Neuronal stem cell (in vitro differentiated cells): ENCODE measurements at regions not wholly inside any gene's neighbourhood (a gene's known extent, or its start where the extent isn't known, plus 50 kb on each side); places are given as distances from the start of the nearest gene placed in this dataset.

Source experiments
- DNase-seq: peaks from one replicate; pipeline ENCODE4 v3.0.0-alpha.2; 2013; ENCODE audit warnings: low spot score
- H2AFZ ChIP-seq: one replicate; pipeline ENCODE4 v1.6.1; 2013; ENCODE audit warnings: mild to moderate bottlenecking, low read length, inconsistent platforms
- H2AK5ac ChIP-seq: 2 replicates; pipeline ENCODE4 v1.6.1; 2013; ENCODE audit warnings: low read depth, mild to moderate bottlenecking, inconsistent platforms, low read length, moderate library complexity, mixed read lengths
- H2BK120ac ChIP-seq: 2 replicates; pipeline ENCODE4 v1.6.1; 2013; ENCODE audit warnings: low read depth, mild to moderate bottlenecking, inconsistent platforms, low read length, moderate library complexity, mixed read lengths
- H2BK12ac ChIP-seq: one replicate; pipeline ENCODE4 v1.6.1; 2013; ENCODE audit warnings: low read length, inconsistent platforms
- H2BK15ac ChIP-seq: 2 replicates; pipeline ENCODE4 v1.6.1; 2013; ENCODE audit warnings: mild to moderate bottlenecking, low read length, inconsistent platforms, mixed read lengths
- H2BK5ac ChIP-seq: one replicate; pipeline ENCODE4 v1.6.1; 2013; ENCODE audit warnings: inconsistent platforms, mild to moderate bottlenecking, low read length, moderate library complexity
- H3K14ac ChIP-seq: one replicate; pipeline ENCODE4 v1.6.1; 2013; ENCODE audit warnings: low read length, inconsistent platforms
- H3K18ac ChIP-seq: 2 replicates; pipeline ENCODE4 v1.6.1; 2013; ENCODE audit warnings: low read length, inconsistent platforms
- H3K23ac ChIP-seq: 2 replicates; pipeline ENCODE4 v1.6.1; 2013; ENCODE audit warnings: low read depth, mild to moderate bottlenecking, mixed read lengths, low read length, inconsistent platforms; ENCODE audit not compliant: poor library complexity
- H3K27ac ChIP-seq: replicated peaks from 3 replicates; pipeline ENCODE4 v1.5.1; 2013; ENCODE audit warnings: low read length, inconsistent platforms
- H3K27me3 ChIP-seq, 3 experiments: 2 replicates each; pipeline ENCODE4 v1.6.1; 2013; ENCODE audit warnings: low read length in 3 of 3, mild to moderate bottlenecking in 2 of 3, inconsistent platforms in 1 of 3, low read depth in 1 of 3, mixed read lengths in 1 of 3, moderate library complexity in 1 of 3; ENCODE audit not compliant: control insufficient read depth in 3 of 3, insufficient read depth in 3 of 3
- H3K36me3 ChIP-seq, 2 donors: replicated peaks in 1 of 2; 2 replicates each; pipeline ENCODE4 v1.6.1; 2013; ENCODE audit warnings: low read length in 2 of 2; ENCODE audit not compliant: control insufficient read depth in 2 of 2, insufficient read depth in 2 of 2
- H3K4ac ChIP-seq: 2 replicates; pipeline ENCODE4 v1.6.1; 2013; ENCODE audit warnings: inconsistent platforms, mild to moderate bottlenecking, low read length, moderate library complexity
- H3K4me1 ChIP-seq, 2 donors: 1 replicate in 1 of 2; 2 replicates in 1 of 2; pipeline ENCODE4 v1.6.1; 2013; ENCODE audit warnings: low read length in 2 of 2, low read depth in 1 of 2; ENCODE audit not compliant: control insufficient read depth in 2 of 2, insufficient read depth in 1 of 2
- H3K4me2 ChIP-seq: one replicate; pipeline ENCODE4 v1.6.1; 2013; ENCODE audit warnings: mild to moderate bottlenecking, low read length, inconsistent platforms; ENCODE audit not compliant: insufficient read depth, poor library complexity, severe bottlenecking
- H3K4me3 ChIP-seq, 2 donors: 2 replicates each; pipeline ENCODE4 v1.5.1; 2013; ENCODE audit warnings: low read length in 2 of 2, mild to moderate bottlenecking in 2 of 2, inconsistent platforms in 1 of 2, moderate library complexity in 1 of 2
- H3K79me1 ChIP-seq: one replicate; pipeline ENCODE4 v1.6.1; 2013; ENCODE audit warnings: low read depth, mild to moderate bottlenecking, inconsistent platforms, low read length, moderate library complexity
- H3K9ac ChIP-seq: one replicate; pipeline ENCODE4 v1.6.1; 2013; ENCODE audit warnings: mild to moderate bottlenecking, low read depth, low read length, inconsistent platforms; ENCODE audit not compliant: poor library complexity
- H3K9me3 ChIP-seq, 2 donors: replicated peaks in 1 of 2; 2 replicates each; pipeline versions ENCODE3 to v1.6.1; 2013; ENCODE audit warnings: low read length in 2 of 2, mild to moderate bottlenecking in 2 of 2, inconsistent platforms in 1 of 2, low read depth in 1 of 2, mixed read lengths in 1 of 2, moderate library complexity in 1 of 2; ENCODE audit not compliant: control insufficient read depth in 2 of 2, insufficient read depth in 1 of 2
- H4K8ac ChIP-seq: one replicate; pipeline ENCODE4 v1.6.1; 2013; ENCODE audit warnings: low read depth, mild to moderate bottlenecking, inconsistent platforms, low read length, moderate library complexity
- H4K91ac ChIP-seq: one replicate; pipeline ENCODE4 v1.6.1; 2013; ENCODE audit warnings: low read length, low read depth, mild to moderate bottlenecking, inconsistent platforms; ENCODE audit not compliant: poor library complexity
- WGBS, 2 donors: extraction: QIAGEN DNeasy Blood & Tissue Kit; methylation state at CpG; one replicate each; pipeline ENCODE4 v1.1.7; 2013; ENCODE audit warnings: missing lambda C conversion rate in 2 of 2, mixed read lengths in 1 of 2; ENCODE audit not compliant: insufficient read length in 2 of 2, insufficient replicate concordance in 1 of 2; ENCODE audit errors: extremely low coverage in 2 of 2; 5-methylcytosine and 5-hydroxymethylcytosine counted together

- H3K27ac ChIP-seq, result no peak overlapping the region
- no peak overlapping the region for H4K91ac ChIP-seq
- no peak overlapping the region for H3K9ac ChIP-seq
- H3K4ac ChIP-seq, result no peak overlapping the region
- no peak overlapping the region for H2BK120ac ChIP-seq
- no peak overlapping the region for H3K4me3 ChIP-seq
- no peak overlapping the region for H4K8ac ChIP-seq
- H3K4me1 ChIP-seq, result no peaks in the 10 kb centered on the region
- H3K14ac ChIP-seq, result no peak overlapping the region
- no peaks in the 10 kb centered on the region for H3K27me3 ChIP-seq
- no peak overlapping the region for H2BK5ac ChIP-seq
- no peak overlapping the region for H3K23ac ChIP-seq
- H3K79me1 ChIP-seq, result no peaks in the 10 kb centered on the region
- no peak overlapping the region for H3K4me2 ChIP-seq
- H2AFZ ChIP-seq, result no peak overlapping the region
- H2BK12ac ChIP-seq, result no peak overlapping the region
- no peak for DNase-seq
- H3K36me3 ChIP-seq, result no peaks in the 10 kb centered on the region
- no peak overlapping the region for H2BK15ac ChIP-seq
- H3K18ac ChIP-seq, result no peak overlapping the region
- H3K9me3 ChIP-seq, result no peaks in the 10 kb centered on the region
- WGBS, 2 donors, result no CpG with 5 or more reads among the region's 1 CpG
- H2AK5ac ChIP-seq, result no peak overlapping the region
Measured at GRCh38 chr6:156080371-156080770, 624.7 kb upstream of the NOX3 start.

DNA sequence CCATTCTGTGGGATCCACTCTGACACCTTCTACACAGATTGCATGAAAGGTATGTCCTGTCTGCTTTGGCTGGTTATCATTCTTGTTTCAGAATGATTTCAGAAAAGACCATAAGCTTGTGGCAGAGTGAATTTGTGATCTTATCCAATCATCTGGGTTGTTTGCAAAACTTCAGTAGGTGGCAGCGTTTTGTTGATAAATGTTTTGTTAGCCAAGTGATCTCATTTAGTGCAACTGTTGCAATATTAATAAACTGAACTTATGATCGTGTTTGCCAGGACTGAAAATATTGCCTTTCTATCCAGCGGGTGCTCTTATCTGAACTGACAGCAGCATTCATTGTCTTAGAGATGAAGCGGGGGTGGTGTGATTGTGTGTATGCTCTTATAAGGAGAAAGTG is 613.2 kb upstream of the NOX3 start:
- Histone ChIP-seq H4K8ac (no peak overlapping the region), H2BK12ac (no peak overlapping the region), H3K27me3 (no peaks in the 10 kb centered on the region), H2AK5ac (no peak overlapping the region), H3K18ac (no peak overlapping the region), H2BK120ac (no peak overlapping the region), H3K79me1 (no peaks in the 10 kb centered on the region), H3K4me1 (no peaks in the 10 kb centered on the region), H3K4me2 (no peak overlapping the region), H4K91ac (no peak overlapping the region), H3K4me3 (no peak overlapping the region), H3K27ac (no peak overlapping the region), H3K9ac (no peak overlapping the region), H3K23ac (no peak overlapping the region), H2BK15ac (no peak overlapping the region), H3K36me3 (no peaks in the 10 kb centered on the region), H3K4ac (no peak overlapping the region), H3K9me3 (no peaks in the 10 kb centered on the region), H2BK5ac (no peak overlapping the region), H2AFZ (no peak overlapping the region), H3K14ac (no peak overlapping the region)
- no peak for DNase-seq
- WGBS, 2 donors, result no CpG with 5 or more reads among the region's 4 CpGs

- Histone ChIP-seq H4K91ac (no peak overlapping the region), H3K9me3 (no peaks in the 10 kb centered on the region), H2BK5ac (no peak overlapping the region), H3K14ac (no peak overlapping the region), H2BK120ac (no peak overlapping the region), H2BK15ac (no peak overlapping the region), H3K79me1 (no peaks in the 10 kb centered on the region), H3K36me3 (no peaks in the 10 kb centered on the region), H3K4me3 (no peak overlapping the region), H3K27ac (no peak overlapping the region), H3K23ac (no peak overlapping the region), H3K4ac (no peak overlapping the region), H2AK5ac (no peak overlapping the region), H3K27me3 (no peaks in the 10 kb centered on the region), H3K18ac (no peak overlapping the region), H3K4me1 (peaks cover 0 to 3% of the 10 kb centered on the region in 2 donors), H2BK12ac (no peak overlapping the region), H3K9ac (no peak overlapping the region), H4K8ac (no peak overlapping the region), H2AFZ (no peak overlapping the region), H3K4me2 (no peak overlapping the region)
- WGBS, 2 donors, result no CpG with 5 or more reads among the region's 3 CpGs
- no peak for DNase-seq
Measured at GRCh38 chr6:156065849-156066248, 610.2 kb upstream of the NOX3 start.

DNA sequence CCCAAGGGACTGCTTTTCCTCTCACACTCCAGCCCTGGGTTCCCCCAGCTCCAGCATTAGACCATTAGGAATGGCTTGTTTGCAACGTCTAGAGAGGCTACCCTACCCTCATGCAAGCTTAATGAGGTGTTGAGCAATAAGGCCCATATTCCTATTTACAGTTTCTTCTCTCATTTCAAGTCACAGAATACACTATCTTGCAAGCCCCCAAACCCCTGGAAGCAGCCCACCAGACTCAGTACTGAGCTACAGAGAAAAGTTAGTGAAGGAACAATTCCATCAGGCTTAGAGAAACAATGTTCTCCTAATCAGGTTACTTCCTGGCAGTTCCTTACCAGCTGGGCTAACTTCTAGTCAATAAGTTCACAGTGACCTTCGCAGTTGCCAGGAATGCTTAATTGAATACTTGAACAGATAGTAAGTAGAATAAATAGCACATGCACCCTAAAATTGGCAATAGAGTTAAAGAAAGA is 606.5 kb upstream of the NOX3 start:
- Histone ChIP-seq H2AFZ (no peak overlapping the region), H2BK15ac (no peak overlapping the region), H2BK120ac (no peak overlapping the region), H3K4me3 (no peak overlapping the region), H4K8ac (no peak overlapping the region), H3K4ac (no peak overlapping the region), H3K4me2 (no peak overlapping the region), H3K18ac (no peak overlapping the region), H2BK12ac (no peak overlapping the region), H3K4me1 (peaks cover 0 to 3% of the 10 kb centered on the region in 2 donors), H2BK5ac (no peak overlapping the region), H3K9me3 (no peaks in the 10 kb centered on the region), H4K91ac (no peak overlapping the region), H3K14ac (no peak overlapping the region), H3K27ac (no peak overlapping the region), H3K23ac (no peak overlapping the region), H3K9ac (no peak overlapping the region), H3K27me3 (no peaks in the 10 kb centered on the region), H3K79me1 (no peaks in the 10 kb centered on the region), H3K36me3 (no peaks in the 10 kb centered on the region), H2AK5ac (no peak overlapping the region)
- DNase-seq, result no peak
- no CpG with 5 or more reads among the region's 2 CpGs for WGBS, 2 donors
